WTC11 (cell line): ENCODE measurements at regions not wholly inside any gene's neighbourhood (a gene's known extent, or its start where the extent isn't known, plus 50 kb on each side); places are given as distances from the start of the nearest gene placed in this dataset.
A peak's percentile ranks its signal among the peaks of the same experiment; 100 is the strongest.

Experiments used
- ATAC-seq: fragments of 200-7000 bp; cut with Tn5 transposase; 2 replicates; pipeline ENCODE4 v1.10.0; 2021; ENCODE audit warnings: mild to moderate bottlenecking, moderate library complexity
- CTCF ChIA-PET: fragments of 300-600 bp; sonication (Branson Sonifier 250); formaldehyde crosslinking; loops from one replicate; lab custom pipeline; 2021; ENCODE audit warnings: antibody characterized with exemption; lab: Charles Lee
- POLR2A ChIA-PET: fragments of 350-600 bp; sonication (Branson Sonifier 250); formaldehyde crosslinking; loops from one replicate; lab custom pipeline; 2021; ENCODE audit warnings: antibody characterized with exemption; lab: Charles Lee
- DNase-seq: peaks from one replicate; pipeline ENCODE4 v3.0.0; 2021; ENCODE audit warnings: low spot score
- H3K27ac Mint-ChIP-seq: 2 replicates; pipeline ENCODE4 v1.8.0; 2021; ENCODE audit warnings: mixed read lengths
- H3K27me3 Mint-ChIP-seq: 2 replicates; pipeline ENCODE4 v1.8.0; 2021; ENCODE audit warnings: low read depth, mild to moderate bottlenecking, moderate library complexity, mixed read lengths
- H3K36me3 Mint-ChIP-seq: 2 replicates; pipeline ENCODE4 v1.8.0; 2021; ENCODE audit warnings: mixed read lengths
- H3K4me1 Mint-ChIP-seq: 2 replicates; pipeline ENCODE4 v1.8.0; 2022; ENCODE audit warnings: mixed read lengths
- H3K4me3 Mint-ChIP-seq: 2 replicates; pipeline ENCODE4 v1.8.0; 2021; ENCODE audit warnings: mild to moderate bottlenecking, moderate library complexity, mixed read lengths
- H3K9me3 Mint-ChIP-seq: 2 replicates; pipeline ENCODE4 v1.8.0; 2021; ENCODE audit warnings: mixed read lengths
- AR ChIP-seq: fragments of 250-450 bp; sonication (Bioruptor Pico); IDR thresholded peaks from 2 replicates; pipeline ENCODE4 v1.9.0; 2021; ENCODE audit warnings: mild to moderate bottlenecking
- ATF6 ChIP-seq: sonication (generic); formaldehyde crosslinking; IDR thresholded peaks from 2 replicates; pipeline ENCODE4 v1.8.1; 2023; ENCODE audit warnings: mild to moderate bottlenecking, missing genetic modification reagents
- CREB1 ChIP-seq: sonication (generic); formaldehyde crosslinking; IDR thresholded peaks from 2 replicates; pipeline ENCODE4 v1.8.0; 2023; ENCODE audit warnings: mild to moderate bottlenecking, missing genetic modification reagents
- EMX1 ChIP-seq: fragments of 250-450 bp; sonication (Bioruptor Pico); IDR thresholded peaks from 2 replicates; pipeline ENCODE4 v1.8.0; 2021; ENCODE audit warnings: mild to moderate bottlenecking
- HMGA2 ChIP-seq: fragments of 250-450 bp; sonication (Bioruptor Pico); IDR thresholded peaks from 2 replicates; pipeline ENCODE4 v1.4.0; 2021; ENCODE audit warnings: mild to moderate bottlenecking, moderate library complexity
- JUN ChIP-seq: sonication (generic); formaldehyde crosslinking; IDR thresholded peaks from 2 replicates; pipeline ENCODE4 v1.8.0; 2023; ENCODE audit warnings: mild to moderate bottlenecking, missing genetic modification reagents
- MXD4 ChIP-seq: fragments of 250-450 bp; sonication (Bioruptor Pico); IDR thresholded peaks from 2 replicates; pipeline ENCODE4 v1.8.0; 2021; ENCODE audit warnings: mild to moderate bottlenecking, moderate library complexity, borderline replicate concordance
- OVOL2 ChIP-seq: fragments of 250-450 bp; sonication (Bioruptor Pico); IDR thresholded peaks from 2 replicates; pipeline ENCODE4 v1.9.0; 2021; ENCODE audit warnings: mild to moderate bottlenecking, borderline replicate concordance
- RORB ChIP-seq: fragments of 250-450 bp; sonication (Bioruptor Pico); IDR thresholded peaks from 2 replicates; pipeline ENCODE4 v1.9.0; 2021; ENCODE audit warnings: mild to moderate bottlenecking
- SP1 ChIP-seq: sonication (generic); formaldehyde crosslinking; conservative IDR thresholded peaks from 2 replicates; pipeline ENCODE4 v1.8.1; 2022; ENCODE audit warnings: missing genetic modification reagents
- ZNF121 ChIP-seq: sonication (generic); formaldehyde crosslinking; IDR thresholded peaks from 2 replicates; pipeline ENCODE4 v1.8.0; 2023; ENCODE audit warnings: missing genetic modification reagents
- ZNF396 ChIP-seq: fragments of 250-450 bp; sonication (Bioruptor Pico); IDR thresholded peaks from 2 replicates; pipeline ENCODE4 v1.8.0; 2021; ENCODE audit warnings: mild to moderate bottlenecking, moderate library complexity, borderline replicate concordance
- ZNF423 ChIP-seq: fragments of 250-450 bp; sonication (Bioruptor Pico); IDR thresholded peaks from 2 replicates; pipeline ENCODE4 v2.1.2; 2022; ENCODE audit warnings: mild to moderate bottlenecking, moderate library complexity
- ZNF671 ChIP-seq: fragments of 250-450 bp; sonication (Bioruptor Pico); IDR thresholded peaks from 2 replicates; pipeline ENCODE4 v1.8.0; 2021; ENCODE audit warnings: mild to moderate bottlenecking
- TF ChIP-seq, protein P1 (sequence below): sonication (generic); formaldehyde crosslinking; conservative IDR thresholded peaks from 2 replicates; pipeline ENCODE4 v1.8.1; 2022; ENCODE audit warnings: mild to moderate bottlenecking, missing genetic modification reagents
- TF ChIP-seq, protein P2 (sequence below): fragments of 250-450 bp; sonication (Bioruptor Pico); IDR thresholded peaks from 2 replicates; pipeline ENCODE4 v2.1.2; 2022; ENCODE audit warnings: mild to moderate bottlenecking, moderate library complexity
- TF ChIP-seq, protein P3 (sequence below): fragments of 250-450 bp; sonication (Bioruptor Pico); IDR thresholded peaks from 2 replicates; pipeline ENCODE4 v1.8.0; 2021; ENCODE audit warnings: mild to moderate bottlenecking
- TF ChIP-seq, protein P4 (sequence below): fragments of 200-600 bp; IDR thresholded peaks from 2 replicates; pipeline ENCODE4 v1.8.0; 2022; ENCODE audit warnings: antibody characterized with exemption

DNA sequence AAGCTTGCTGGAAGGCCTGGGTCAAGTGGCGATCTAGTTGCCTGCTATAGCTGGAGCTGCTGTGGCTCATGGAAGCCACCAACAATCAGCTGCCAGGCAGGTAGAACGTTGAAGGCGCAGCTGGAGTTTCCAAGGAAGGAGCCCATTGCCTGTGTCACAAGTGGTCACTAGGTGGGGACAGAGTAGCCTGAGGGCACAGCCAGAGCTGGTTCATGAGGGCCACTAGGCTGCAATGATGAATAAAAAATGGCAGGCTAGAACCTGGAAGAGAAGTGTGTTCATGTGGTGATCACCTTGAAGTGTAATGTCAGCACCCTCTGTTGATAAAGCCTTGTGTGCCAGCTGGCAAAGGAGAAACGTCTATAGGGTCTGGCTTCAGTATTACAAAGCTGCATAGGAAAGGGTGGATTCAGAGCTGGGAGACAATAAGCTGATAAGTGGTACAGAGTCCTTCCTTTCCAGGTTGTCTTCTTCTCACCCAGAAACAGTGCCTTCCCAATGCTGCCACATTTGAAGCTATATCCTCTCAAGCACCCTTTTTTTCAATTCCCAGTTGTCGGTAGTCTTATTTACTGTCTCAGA is 165.8 kb downstream of the EMP1 start:
- peaks cover 7% of the 10 kb centered on the region for H3K4me1 Mint-ChIP-seq
- no peaks in the 10 kb centered on the region for H3K36me3 Mint-ChIP-seq
- H3K27me3 Mint-ChIP-seq = no peaks in the 10 kb centered on the region
- TF ChIP-seq, protein P1, sequence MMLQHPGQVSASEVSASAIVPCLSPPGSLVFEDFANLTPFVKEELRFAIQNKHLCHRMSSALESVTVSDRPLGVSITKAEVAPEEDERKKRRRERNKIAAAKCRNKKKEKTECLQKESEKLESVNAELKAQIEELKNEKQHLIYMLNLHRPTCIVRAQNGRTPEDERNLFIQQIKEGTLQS = no peak
- no peak for TF ChIP-seq ATF6 (CRISPR knock-in tag)
- TF ChIP-seq ZNF423 (CRISPR knock-in tag) = peak; percentile 63
- no peak for TF ChIP-seq JUN (CRISPR knock-in tag)
- TF ChIP-seq ZNF396 (CRISPR knock-in tag) = peak; percentile 92
- TF ChIP-seq EMX1 (CRISPR knock-in tag) = 0 out of 2 replicates have a peak, but pooled peaks have one; percentile 64
- TF ChIP-seq HMGA2 = no peak
- no peak for TF ChIP-seq CREB1 (CRISPR knock-in tag)
- TF ChIP-seq, protein P2, sequence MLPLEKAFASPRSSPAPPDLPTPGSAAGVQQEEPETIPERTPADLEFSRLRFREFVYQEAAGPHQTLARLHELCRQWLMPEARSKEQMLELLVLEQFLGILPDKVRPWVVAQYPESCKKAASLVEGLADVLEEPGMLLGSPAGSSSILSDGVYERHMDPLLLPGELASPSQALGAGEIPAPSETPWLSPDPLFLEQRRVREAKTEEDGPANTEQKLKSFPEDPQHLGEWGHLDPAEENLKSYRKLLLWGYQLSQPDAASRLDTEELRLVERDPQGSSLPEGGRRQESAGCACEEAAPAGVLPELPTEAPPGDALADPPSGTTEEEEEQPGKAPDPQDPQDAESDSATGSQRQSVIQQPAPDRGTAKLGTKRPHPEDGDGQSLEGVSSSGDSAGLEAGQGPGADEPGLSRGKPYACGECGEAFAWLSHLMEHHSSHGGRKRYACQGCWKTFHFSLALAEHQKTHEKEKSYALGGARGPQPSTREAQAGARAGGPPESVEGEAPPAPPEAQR = peak; percentile 97
- TF ChIP-seq, protein P3, sequence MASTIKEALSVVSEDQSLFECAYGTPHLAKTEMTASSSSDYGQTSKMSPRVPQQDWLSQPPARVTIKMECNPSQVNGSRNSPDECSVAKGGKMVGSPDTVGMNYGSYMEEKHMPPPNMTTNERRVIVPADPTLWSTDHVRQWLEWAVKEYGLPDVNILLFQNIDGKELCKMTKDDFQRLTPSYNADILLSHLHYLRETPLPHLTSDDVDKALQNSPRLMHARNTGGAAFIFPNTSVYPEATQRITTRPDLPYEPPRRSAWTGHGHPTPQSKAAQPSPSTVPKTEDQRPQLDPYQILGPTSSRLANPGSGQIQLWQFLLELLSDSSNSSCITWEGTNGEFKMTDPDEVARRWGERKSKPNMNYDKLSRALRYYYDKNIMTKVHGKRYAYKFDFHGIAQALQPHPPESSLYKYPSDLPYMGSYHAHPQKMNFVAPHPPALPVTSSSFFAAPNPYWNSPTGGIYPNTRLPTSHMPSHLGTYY = 0 out of 2 replicates have a peak, but pooled peaks have one; percentile 74
- peak; percentile 86 for TF ChIP-seq ZNF671 (CRISPR knock-in tag)
- TF ChIP-seq, protein P4, sequence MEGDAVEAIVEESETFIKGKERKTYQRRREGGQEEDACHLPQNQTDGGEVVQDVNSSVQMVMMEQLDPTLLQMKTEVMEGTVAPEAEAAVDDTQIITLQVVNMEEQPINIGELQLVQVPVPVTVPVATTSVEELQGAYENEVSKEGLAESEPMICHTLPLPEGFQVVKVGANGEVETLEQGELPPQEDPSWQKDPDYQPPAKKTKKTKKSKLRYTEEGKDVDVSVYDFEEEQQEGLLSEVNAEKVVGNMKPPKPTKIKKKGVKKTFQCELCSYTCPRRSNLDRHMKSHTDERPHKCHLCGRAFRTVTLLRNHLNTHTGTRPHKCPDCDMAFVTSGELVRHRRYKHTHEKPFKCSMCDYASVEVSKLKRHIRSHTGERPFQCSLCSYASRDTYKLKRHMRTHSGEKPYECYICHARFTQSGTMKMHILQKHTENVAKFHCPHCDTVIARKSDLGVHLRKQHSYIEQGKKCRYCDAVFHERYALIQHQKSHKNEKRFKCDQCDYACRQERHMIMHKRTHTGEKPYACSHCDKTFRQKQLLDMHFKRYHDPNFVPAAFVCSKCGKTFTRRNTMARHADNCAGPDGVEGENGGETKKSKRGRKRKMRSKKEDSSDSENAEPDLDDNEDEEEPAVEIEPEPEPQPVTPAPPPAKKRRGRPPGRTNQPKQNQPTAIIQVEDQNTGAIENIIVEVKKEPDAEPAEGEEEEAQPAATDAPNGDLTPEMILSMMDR = peak; percentile 72
- TF ChIP-seq OVOL2 = no peak
- TF ChIP-seq ZNF121 (CRISPR knock-in tag) = no peak
- TF ChIP-seq AR (CRISPR knock-in tag) = peak; percentile 68; the same call in 1 of the 2 replicates
- no peak for TF ChIP-seq RORB (CRISPR knock-in tag)
- TF ChIP-seq MXD4 (CRISPR knock-in tag) = peak; percentile 89; the same call in 1 of the 2 replicates
- no peak for TF ChIP-seq SP1 (CRISPR knock-in tag)
- no peak overlapping the region for H3K4me3 Mint-ChIP-seq
- CTCF ChIA-PET = interaction anchor here (0.5 to 3.3 kb wide), 69 partner anchors 9 to 805 kb away, joined by 3 to 59 read pairs (median 4); no protein-coding TSS in a partner anchor
- DNase-seq = peak; percentile 80
- POLR2A ChIA-PET = interaction anchor here (0.6 kb wide), 2 partner anchors 12 to 260 kb away, joined by 3 to 4 read pairs; no protein-coding TSS in a partner anchor
- peak; percentile 99 for ATAC-seq
- H3K9me3 Mint-ChIP-seq = peaks cover 18% of the 10 kb centered on the region
- H3K27ac Mint-ChIP-seq = no peak overlapping the region
